Fibroblast of skin of scalp (primary cell): ENCODE measurements at regions not wholly inside any gene's neighbourhood (a gene's known extent, or its start where the extent isn't known, plus 50 kb on each side); places are given as distances from the start of the nearest gene placed in this dataset.
A peak's percentile ranks its signal among the peaks of the same experiment; 100 is the strongest.
"Not testable (repeated sequence)": the region's sequence is repeated elsewhere in the genome, so short reads cannot be mapped to it uniquely, and the experiment has no call there.

Source experiments
- DNase-seq: peaks from one replicate; pipeline ENCODE4 v3.0.0-alpha.2; 2013

DNA sequence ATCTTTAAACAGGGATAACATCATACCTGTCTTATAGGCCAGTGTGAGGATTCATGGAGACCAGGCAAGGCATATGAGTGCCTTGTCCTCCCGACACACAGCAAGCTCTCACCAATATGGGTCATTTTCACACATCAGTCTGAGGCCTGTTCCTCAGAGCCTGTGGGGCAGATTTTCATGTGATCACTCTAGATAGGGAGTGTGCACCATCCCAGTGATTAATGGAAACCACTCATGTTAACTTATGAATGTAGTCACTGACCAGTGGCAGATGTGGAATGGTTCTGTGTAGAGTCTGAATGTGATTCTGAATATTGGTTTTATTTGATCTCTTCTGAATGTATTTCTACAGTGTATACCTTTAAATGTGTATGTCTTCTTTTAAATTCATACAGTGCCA lies 219.7 kb upstream of the SFSWAP start:
- DNase-seq = no peak

DNA sequence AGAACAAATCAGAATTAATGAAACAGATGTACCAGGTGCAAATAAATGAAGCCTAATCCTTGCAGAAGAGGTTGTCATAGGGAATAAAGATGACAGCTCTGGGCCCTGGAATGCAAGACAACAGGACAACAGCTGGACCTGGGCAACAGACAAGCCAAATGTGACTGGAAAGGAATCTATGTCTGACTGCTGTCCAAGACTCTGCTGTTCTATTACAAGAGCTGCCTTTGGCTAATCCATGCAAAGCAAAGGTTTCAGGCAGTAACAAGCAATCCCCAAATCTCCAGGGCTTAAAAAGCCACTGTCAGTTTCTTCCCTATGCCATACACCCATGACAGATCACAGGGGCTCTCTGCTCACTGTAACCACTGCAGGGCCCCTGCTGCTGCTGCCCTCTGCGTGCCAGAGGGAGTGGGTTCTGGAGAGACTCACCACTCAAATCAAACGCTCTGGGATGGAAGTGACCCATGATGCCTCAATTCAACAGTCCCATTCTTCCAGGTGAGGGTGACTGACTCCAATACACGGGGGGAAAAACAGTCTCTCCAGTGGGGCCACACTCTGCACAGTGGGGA lies 218.9 kb upstream of the SFSWAP start:
- DNase-seq = no peak

DNA sequence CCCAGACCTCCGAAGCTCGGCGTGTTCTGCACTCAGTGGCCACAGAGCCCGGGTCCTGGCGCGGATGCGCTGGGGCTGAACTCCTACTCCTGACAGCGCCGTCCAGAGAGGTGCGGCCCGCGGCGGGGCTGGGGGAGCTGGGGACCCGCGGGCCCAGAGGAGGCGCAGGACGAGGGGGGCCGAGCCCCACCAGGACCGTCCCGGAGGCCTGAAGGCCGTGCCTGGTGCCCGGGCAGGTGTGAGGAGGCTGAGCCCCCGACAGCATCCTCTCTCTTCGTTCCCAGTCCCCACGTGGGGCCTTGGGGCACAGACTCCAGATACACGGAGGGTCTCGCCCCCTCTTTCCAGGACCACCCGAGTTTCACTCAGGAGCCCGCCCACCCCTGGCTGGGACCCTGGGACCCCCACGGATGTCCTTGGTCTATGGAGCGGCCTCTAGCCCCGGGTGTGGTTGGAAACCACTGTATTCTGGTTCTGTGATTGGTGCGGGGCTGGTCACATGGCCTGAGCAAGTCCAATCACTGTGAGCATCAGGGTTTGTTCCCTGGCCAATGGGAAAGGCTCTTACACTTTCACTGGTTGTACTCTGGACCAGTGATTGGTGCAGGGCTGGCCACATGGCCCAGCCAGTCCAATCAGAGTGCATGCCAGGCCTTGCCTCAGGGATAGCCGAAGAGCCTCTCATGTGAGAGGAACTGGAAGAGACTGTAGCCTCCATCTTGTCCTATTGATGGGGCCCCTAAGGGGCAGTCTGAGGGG lies 217.6 kb upstream of the SFSWAP start:
- DNase-seq = no peak

DNA sequence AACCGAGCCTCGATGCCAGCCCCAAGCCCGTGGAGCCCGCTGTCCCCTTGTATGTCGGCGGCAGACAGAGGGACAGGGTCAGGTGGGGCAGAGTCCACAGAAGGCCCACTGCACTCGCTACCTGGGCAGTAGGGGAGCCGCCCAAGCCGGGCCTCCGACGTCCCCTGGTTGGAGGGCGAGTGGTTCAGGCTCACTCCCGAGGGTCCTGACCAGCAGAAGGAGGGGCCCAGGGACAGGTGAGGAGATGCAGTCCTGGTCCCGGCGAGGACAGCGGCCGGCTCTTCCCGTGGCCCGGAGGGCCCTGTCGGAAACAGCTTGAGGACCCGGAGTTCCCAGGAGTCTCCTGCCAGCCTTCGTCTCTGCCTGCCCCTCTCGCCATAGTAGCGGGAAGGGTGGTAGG lies 216.7 kb upstream of the SFSWAP start:
- DNase-seq = no peak

DNA sequence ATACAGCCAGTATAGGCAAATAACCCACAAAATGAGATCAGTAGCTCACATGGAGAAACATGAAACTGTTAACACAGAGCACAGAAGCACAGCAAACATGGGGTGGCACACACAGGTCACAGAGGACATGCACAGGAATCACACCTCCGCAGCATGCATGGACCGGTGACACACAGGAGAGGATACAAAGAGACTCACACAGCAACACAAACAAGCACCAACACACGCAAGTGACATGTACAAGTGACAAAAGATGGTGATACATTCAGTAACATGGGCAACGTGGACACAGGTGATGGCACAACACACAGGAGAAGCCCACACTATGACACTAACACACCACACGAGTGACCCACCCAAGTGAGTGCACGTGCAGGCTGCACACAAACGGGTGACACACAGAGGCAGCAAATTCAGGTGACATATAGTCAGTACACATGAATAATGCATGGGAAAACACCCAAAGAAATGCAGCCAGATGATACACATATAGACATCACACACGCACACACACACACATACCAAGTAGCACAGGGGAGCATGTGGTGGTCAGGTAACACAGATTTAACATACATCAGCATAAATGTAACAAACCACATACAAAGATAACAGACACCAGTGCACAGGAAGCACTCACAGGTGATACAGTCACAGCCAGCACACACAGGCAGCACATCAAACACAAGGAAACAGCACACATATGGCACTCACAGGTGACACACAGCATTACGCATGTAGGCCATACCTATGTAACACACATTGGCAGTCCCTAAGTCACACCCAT lies 216.0 kb upstream of the SFSWAP start:
- no peak for DNase-seq

DNA sequence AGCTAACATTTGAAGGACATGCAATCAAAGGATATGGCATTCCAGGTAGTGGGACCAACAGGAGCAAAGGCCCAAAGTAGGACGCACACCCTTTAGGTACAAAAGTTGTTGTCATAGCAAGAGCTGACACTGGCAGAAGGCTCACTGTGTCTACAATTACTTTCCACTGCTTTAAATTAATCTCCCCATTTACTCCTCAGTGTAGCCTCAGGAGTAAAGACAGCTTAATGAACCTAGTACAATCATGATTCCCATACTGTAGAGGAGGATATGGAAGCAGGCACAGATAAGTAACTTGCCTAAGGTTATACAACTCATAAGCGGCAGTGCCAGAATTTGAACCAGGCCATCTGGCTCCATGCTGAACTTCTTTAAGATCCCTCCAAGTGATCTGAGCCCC lies 212.9 kb upstream of the SFSWAP start:
- no peak for DNase-seq

DNA sequence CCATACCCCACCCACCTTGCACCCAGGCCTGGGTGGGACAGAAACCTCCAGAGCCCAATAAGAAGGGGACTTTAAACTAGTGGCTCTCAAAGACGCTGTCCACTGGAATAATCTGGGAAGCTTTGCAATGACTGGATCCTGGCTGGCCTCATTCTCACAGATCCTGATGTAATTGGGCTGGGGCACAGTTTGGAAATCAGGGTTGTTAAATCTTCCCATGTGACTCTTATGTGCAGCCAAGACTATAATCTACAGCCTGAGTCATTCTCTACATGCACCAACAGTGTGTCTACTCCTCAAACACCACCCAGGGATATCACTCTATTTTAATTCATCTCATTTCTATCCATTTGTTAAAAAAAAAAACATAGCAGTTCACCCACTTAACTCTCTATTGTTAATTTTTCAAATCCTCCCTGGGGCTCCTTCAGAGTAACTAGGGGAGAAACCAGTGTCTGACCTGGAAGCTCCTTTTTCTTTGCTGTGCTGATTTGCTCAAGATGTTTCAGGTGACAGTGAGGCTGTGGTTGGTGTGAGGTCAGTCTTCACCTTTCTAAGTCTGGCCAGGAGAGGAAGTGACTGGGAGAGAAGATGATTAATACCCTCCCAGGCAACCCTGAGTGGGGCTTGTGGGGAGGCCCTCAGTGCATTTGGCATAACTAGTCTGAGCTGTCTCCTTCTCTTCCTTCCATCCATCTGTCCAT lies 211.6 kb upstream of the SFSWAP start:
- DNase-seq = no peak

DNA sequence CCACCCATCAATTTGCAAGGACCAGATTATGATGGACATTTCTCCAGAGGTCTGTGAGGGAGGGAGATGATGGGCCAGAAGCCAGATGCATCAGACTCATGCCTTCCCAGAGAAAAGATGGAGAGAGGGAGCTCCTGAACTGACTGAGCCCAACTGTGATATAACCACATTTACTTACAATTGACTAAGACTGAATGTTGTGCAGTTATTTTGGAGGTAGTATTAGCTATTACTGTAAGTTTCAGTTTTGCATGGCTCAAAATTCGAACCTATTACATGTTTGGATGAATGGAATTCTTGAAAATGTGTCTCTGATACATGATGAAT lies 211.1 kb upstream of the SFSWAP start:
- DNase-seq = no peak

DNA sequence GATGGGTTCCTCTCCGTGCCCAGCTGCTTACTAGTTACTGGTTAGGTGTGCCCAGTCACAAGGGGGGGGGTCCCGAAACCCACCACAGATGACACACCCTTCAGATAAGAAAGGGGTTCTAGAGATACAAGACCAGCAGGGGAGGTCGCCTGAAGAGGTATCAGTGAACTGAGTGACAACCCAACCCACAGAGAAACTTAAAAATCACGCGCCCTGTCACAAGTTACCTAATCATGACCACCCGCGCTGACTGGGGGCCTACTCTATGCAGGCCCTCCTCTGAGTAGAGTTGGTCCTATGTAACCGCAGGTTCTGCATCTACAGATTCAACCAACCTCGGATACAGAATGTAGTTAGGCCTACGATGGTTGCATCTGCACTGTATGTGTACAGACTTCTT lies 210.3 kb upstream of the SFSWAP start:
- no peak for DNase-seq

DNA sequence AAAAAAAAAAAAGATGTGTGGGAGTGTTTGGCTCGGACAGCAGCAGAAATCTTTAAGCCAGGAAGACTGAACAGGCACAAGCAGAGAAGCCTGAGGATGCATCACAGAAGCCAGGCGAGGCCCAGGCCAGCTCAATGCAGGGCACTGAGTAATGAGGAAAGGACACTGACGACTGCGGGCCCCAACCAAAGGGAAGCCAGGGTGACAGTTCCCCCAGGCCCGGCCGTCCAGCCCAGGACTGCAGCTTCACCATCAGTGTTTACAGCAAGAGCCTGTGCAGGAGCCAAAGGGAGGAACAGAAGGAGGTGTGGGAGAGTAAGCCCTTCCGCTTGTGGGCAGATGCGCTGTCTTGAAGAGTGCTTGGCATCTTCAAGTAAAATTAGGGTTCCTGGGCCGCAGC lies 205.3 kb upstream of the SFSWAP start:
- no peak for DNase-seq

DNA sequence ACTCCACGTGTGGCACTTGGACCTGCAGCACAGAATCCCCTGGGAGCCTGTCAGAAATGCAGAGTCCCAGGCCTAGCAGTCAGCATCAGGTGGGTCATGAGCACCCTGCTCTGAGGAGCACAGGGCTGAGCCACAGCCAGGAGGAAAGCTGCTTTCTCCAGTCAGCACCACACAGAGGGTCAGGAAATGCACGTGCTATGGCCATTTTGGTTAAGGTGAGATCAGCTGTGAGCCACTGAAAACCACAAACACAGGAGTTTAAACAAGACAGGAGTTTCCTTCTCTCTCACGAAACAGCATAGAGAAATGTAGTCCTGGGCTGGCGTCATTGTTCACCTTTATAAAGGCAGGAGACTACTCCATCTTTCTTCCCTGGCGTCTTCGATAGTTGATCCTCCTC lies 204.5 kb upstream of the SFSWAP start:
- DNase-seq = no peak

DNA sequence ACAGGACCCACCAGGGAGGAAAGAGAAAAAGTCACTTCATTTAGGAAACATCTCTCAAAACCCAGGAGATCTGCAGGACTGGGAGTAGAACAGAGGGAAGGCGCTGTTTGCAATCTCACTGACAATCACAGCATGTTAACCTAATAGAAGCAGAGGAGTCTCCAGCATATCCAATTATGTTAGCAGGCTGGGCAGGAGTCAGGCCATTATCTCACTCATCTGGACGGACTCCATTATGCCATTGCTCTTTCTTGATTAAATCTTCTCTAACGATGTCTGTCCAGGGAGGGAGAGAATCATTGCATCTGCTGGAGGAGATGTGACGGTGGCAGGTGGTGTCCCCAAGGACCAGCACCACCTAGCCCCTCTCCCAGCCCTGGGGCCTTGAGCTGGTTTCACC lies 203.8 kb upstream of the SFSWAP start:
- DNase-seq = no peak

DNA sequence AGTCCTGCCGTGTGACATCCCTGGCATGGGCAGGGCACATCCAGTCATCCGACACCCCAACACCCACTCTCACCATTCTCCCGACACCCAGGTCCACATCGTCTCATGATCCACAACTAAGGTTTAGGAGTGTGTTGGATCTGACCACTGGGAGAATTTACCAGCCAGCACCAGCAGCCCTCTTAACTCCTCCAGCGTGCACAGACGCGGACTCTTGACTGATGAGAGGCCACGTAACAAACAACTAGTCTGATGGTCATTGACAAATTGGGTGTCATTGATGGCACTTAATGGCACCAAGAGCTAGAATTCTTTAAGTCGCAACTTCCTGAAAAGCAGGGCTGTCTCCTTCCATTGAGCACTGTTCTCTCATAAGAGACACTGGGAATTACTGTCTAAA lies 203.0 kb upstream of the SFSWAP start:
- DNase-seq = no peak

DNA sequence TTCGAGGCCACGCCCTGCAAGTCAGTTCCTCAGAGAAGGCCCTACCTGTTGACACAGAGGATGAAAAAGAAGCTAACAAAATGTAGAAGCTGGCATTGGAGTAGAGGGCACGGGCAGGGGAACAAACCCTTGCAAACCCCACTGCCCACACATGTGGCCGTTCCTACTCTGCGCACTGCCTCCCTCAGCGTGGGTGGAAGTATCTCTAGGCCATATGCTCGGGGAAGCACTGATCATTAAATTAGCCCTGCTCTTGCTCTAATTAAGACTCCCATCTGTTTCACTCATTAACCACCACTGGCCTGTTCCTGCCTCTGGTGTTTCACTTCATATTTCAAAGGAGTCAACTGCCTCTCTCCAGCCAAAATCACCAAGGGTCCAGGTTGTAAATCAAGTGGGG lies 201.2 kb upstream of the SFSWAP start:
- no peak for DNase-seq

DNA sequence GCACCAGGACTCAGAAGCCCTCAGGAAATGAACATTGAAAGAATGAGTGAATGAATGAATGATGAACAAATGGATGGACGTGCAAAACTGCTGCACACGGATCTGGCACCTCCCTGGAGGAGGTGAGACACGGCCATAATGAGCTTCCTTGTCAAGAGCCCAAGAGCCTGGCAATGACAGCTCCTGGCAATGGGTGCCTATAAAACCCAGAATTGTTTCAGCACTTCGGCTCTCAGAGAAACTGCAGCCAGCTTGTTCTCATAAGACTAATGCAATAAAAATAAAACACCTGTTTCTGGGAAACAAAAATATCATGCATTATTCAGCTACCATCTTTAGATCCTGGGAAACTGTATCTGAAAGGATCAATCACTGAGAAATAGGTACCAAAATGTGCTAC lies 200.5 kb upstream of the SFSWAP start:
- no peak for DNase-seq

DNA sequence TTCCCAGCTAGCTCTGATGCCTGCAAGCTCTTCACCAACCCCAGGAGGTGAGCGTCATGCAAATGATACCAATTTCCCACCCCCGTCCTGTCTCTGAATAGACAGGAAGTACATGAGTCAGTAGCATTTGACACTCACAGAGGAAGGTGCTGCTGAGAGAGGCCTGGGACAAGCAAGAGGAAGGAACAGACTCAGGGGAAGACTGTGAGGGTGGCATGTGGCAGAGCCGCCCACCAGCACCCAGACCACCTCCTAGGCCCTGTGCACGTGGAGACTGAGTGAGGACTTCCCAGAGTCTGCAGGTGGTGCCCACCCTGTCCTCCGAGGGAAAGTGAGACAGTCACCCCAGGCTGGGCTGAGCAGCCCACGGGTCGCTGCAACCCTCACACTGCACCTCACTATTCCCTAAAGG lies 199.5 kb upstream of the SFSWAP start:
- DNase-seq = peak; percentile 15

DNA sequence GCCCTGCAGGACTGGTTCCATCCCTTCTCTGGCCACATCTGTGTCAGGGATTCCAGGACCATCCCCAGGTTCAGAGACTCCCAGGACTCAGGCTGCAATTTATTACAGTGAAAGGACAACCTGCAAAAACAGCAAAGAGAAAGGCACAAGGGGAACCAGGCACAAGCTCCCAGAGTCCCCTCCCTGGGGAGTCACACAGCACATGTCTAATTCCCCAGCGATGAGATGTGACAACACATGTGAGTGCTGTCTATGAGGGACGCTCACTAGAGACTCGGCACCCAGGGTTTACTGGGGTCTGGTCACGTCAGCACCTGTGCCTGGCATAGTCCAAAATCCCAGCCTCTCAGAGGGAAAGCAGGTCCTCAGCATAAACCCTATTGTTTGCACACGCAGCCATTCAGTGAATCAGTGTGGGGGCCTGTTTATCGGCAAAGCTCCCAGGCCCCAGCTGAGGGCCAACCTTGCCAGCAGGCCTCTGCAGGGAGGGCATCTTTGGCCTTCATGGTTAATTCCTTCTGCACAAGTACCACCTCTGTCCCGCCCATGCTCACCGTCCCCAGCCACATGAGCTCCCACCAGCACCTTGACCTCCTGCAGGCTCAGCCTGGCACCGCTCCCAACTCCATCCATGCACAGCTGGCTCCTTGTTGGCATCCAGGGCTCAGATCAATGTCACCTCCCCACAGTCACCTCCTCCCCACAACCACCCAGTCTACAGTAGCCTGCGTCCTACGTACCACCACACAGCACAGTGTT lies 198.9 kb upstream of the SFSWAP start:
- no peak for DNase-seq

DNA sequence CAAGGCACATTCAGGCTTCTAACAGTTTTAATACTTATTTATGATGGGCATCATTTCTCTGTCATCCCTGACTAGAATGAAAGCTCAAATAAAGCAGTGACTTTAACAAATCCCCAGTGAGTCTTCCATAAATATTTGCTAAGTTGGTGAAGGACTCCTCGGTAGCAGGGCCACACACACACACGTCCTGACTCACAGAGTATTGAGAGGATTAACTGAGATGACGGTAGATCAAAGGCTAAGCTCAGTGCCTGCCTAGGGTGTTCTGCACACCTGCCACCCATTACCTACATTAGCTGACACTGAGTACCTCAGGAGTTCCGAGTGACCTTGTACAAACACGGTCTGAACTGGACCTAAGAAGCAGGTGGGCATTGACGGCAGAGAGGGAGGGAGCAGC lies 197.3 kb upstream of the SFSWAP start:
- no peak for DNase-seq

DNA sequence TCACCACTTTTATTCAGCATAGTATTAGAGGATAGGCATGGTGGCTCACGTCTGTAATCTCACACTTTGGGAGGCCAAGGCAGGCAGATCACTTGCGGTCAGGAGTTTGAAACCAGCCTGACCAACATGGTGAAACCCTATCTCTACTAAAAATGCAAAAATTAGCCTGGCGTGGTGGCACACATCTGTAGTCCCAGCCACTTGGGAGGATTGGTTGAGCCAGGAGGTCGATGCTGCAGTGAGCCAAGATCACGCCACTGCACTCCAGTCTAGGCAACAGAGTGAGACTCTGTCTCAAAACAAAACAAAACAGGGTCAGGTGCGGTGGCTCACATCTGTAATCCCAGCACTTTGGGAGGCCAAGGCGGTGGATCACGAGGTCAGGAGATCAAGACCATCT lies 190.3 kb upstream of the SFSWAP start:
- not testable (repeated sequence) for DNase-seq

DNA sequence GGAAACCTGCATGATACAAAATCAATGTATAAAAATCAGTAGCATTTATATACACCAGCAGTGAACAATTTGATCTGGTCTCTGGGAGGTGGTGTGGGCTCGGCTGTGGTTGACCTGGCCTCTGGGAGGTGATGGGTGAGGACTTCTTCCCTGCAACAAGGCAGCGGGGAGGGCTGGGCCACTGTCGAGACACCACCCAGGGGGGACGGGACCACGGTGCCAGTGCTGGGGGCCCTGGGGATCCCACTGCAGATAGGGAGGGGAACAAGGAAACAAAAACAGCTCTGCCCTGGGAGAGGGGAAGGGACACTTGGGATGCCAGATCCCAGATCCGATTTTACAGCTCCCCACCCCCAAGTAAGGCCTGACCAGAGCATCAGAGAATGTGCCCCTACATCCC lies 189.6 kb upstream of the SFSWAP start:
- DNase-seq = no peak

DNA sequence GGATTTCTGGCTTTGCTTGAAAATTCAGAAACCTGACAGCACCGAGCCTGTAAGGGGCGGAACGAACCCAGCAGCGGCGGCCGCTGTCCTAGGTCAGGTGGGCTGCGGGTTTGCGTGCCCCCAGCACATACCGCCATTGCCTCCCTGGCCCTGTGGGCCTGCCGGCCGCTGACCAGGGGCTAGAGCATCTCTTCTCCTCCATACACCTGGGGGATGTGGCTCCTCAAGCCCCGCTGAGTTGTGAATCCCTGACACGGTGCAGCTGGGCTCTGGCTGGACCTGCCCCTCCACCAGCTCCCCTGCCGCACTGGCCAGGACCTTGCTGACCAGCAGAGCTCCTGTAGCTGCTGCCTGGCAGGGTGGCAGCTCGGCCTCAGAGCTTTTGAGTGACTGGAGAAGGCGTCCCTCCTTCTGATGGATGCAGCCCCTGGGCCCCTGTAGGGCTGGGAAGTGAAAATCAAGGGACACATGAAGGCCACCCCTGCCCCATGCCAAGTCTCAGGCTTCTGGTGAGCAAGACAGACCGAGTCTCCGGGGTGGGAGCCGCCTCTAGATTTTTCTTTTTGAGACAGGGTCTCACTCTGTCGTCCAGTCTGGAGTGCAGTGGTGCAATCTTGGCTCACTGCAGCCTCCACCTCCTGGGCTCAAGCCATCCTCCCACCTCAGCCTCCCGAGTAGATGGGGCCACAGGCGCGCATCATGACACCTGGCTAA lies 184.9 kb upstream of the SFSWAP start:
- no peak for DNase-seq

DNA sequence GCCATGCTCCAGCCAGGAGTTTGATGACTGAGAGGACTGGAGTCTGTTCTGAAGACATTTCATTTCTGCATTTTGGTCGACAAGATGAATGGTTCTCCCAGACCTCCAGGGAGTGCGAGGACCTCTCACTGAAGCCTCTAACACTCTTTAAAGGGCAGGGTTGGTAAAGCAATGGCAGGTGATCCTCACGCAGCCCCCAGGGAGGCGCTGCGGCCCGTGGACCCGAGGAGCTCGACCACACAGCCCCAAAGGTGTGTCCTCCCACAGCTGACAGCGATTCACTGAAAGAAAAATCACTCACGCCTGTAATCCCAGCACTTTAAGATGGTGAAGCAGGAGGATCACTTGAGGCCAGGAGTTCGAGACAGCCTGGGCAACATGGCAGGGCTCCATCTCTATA lies 183.8 kb upstream of the SFSWAP start:
- no peak for DNase-seq
